Activated T-helper 9 cell treated with anti-CD3 and anti-CD28 coated beads, Interleukin-2, amount 50 U/mL, for 16 hours (primary cell): ENCODE measurements at regions not wholly inside any gene's neighbourhood (a gene's known extent, or its start where the extent isn't known, plus 50 kb on each side); places are given as distances from the start of the nearest gene placed in this dataset.

Experiments
- DNase-seq: peaks from one replicate; pipeline ENCODE4 v3.0.0-alpha.2; 2020; ENCODE audit warnings: low read depth

GRCh38 chr2:41985573-41986095, 62.2 kb upstream of the PKDCC start:
- no peak for DNase-seq

GRCh38 chr2:41989501-41990180, 58.2 kb upstream of the PKDCC start:
- no peak for DNase-seq

GRCh38 chr2:41990245-41990644, 57.6 kb upstream of the PKDCC start:
- DNase-seq: no peak

GRCh38 chr2:41990688-41991087, 57.1 kb upstream of the PKDCC start:
- DNase-seq: no peak

- DNase-seq: no peak
Measured at GRCh38 chr2:41992056-41992642, 55.7 kb upstream of the PKDCC start.

- no peak for DNase-seq
Measured at GRCh38 chr2:41992671-41993434, 55.0 kb upstream of the PKDCC start.

GRCh38 chr2:41993435-41993925, 54.3 kb upstream of the PKDCC start:
- DNase-seq: no peak

GRCh38 chr2:41994233-41994637, 53.6 kb upstream of the PKDCC start:
- DNase-seq: no peak

GRCh38 chr2:41994661-41995060, 53.2 kb upstream of the PKDCC start:
- DNase-seq: no peak

GRCh38 chr2:41997561-41997960, 50.3 kb upstream of the PKDCC start:
- no peak for DNase-seq
